HFF-Myc (cell line): ENCODE measurements at regions not wholly inside any gene's neighbourhood (a gene's known extent, or its start where the extent isn't known, plus 50 kb on each side); places are given as distances from the start of the nearest gene placed in this dataset.

ENCODE experiments used
- DNase-seq: peaks from one replicate; pipeline ENCODE4 v3.0.0-alpha.2; 2011; ENCODE audit warnings: low read depth; ENCODE audit errors: extremely low read depth
- H3K4me3 ChIP-seq: replicated peaks from 2 replicates; pipeline ENCODE4 v1.5.1; 2011; ENCODE audit warnings: low read depth, mild to moderate bottlenecking, control low read depth, low read length
- CTCF ChIP-seq: IDR thresholded peaks from 2 replicates; pipeline ENCODE4 v1.5.1; 2012; ENCODE audit warnings: mild to moderate bottlenecking, low read depth, low read length, control low read depth; ENCODE audit errors: missing control alignments

- no peak for TF ChIP-seq CTCF
- no peak overlapping the region for H3K4me3 ChIP-seq
- DNase-seq = no peak
Observed at GRCh38 chr4:183825346-183825745, 79.8 kb upstream of the STOX2 start.

DNA sequence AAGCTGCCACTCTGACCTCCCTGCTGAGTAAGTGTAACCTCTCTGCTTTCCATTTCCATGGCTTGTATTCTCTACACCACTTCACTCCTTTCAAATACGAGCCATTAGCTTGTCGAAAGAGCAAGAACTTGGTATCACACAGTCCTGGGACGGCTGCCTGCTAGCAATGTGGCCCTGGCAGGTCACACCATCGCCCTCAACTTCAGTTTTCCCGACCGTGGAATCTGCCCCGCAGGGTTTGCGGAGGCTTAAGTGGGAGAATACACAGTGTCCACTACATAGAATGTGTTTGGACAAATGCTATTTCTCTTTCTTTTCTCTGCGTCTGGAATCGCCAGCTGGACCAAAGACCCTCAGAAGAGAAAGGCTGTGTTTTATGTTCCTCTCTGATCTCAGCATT lies 78.6 kb upstream of the STOX2 start:
- DNase-seq = no peak
- TF ChIP-seq CTCF = no peak
- no peak overlapping the region for H3K4me3 ChIP-seq

DNA sequence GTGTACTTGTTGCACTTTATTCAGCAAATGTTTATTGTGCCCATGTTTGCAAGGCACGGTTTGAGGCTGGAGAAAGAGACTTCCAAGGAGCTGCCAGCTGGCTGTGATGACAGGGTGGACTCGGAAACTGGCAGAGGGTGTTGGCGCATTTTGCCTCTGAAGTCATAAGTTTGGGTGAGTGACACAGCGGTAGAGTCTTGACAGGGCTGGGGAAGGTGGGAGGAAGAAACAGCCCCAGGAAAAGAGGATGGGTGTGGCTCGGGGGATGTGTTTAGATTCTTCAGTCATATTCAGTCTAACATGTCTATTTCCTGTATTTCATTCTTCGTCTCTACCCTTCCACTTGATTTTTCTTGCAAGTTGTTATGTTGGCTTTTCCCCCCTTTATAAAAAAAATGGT lies 77.0 kb upstream of the STOX2 start:
- no peak overlapping the region for H3K4me3 ChIP-seq
- no peak for TF ChIP-seq CTCF
- DNase-seq = no peak

DNA sequence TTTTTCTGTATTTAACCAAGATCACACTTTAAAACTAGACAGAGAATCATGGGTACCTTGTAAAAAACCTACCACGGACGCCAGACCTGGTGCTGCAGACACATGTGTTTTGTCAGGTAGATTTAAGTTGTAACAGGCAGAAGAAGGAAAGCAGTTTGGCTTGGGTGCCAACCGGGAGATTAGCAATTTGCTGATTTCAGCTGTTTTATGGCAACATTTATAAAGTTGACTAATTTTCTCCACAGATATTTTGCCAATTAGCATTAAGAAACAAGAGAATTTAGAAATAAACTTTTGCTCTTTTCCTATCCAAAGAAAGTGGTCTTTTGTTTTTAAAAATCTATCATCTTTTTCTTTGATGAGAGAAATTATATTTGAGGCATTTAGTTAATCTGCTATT lies 76.3 kb upstream of the STOX2 start:
- H3K4me3 ChIP-seq = no peak overlapping the region
- no peak for DNase-seq
- TF ChIP-seq CTCF = no peak

DNA sequence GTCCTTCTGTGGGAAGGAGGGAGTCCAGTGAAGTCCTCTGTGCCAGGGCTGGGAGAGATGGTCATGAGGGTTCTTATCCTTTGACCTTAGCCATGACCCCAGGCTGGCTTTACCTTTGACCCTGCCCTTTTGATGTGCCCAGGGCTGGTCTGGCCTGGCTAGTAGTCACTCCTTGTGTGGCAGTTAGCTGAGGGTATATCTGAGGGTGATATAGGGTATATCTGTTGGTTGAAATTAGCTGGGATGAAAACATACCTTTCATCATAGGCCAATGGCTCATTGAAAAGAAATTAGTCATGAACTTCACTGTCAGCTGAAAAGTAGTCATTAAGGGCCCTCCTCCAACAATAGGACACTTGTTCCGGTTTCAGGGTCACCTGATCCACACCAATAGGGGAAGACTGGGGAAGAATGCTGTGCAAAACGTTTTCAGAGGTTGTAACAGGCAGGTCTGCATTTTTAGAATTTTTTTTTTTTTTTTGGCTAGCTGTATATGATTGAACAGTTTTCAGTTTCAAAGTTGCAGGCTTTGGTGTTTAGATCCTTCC lies 74.6 kb upstream of the STOX2 start:
- H3K4me3 ChIP-seq = no peak overlapping the region
- DNase-seq = no peak
- TF ChIP-seq CTCF = no peak

DNA sequence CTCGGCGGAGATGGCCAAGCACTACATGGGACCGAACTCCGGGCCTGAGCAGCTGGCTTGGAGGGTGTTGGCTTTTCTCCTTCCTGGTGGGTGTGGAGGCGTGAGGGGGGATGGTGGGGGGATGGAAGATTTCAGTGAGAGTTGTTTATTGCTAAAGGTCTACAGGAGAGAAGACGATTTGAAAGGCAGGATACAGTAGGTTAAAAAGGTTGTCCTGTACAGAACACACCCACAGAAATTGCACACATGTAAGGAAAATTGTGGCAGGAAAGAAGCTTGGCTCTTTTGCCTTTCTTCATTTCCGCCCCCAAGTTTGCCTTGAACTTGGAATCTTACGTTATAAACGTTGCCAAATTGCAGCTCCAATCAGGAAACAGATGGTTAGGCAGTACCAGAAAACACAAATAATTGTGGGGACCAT lies 74.1 kb upstream of the STOX2 start:
- no peak for TF ChIP-seq CTCF
- no peak overlapping the region for H3K4me3 ChIP-seq
- DNase-seq = no peak

- no peak for TF ChIP-seq CTCF
- DNase-seq = no peak
- H3K4me3 ChIP-seq = no peak overlapping the region
Observed at GRCh38 chr4:183831683-183832082, 73.4 kb upstream of the STOX2 start.
